Fibroblast of villous mesenchyme (primary cell): ENCODE measurements at regions not wholly inside any gene's neighbourhood (a gene's known extent, or its start where the extent isn't known, plus 50 kb on each side); places are given as distances from the start of the nearest gene placed in this dataset.

ENCODE experiments used
- DNase-seq: peaks from one replicate; pipeline ENCODE4 v3.0.0-alpha.2; 2010; ENCODE audit warnings: low read depth
- H3K4me3 ChIP-seq: 2 replicates; pipeline ENCODE4 v1.5.1; 2011; ENCODE audit warnings: low read depth, mild to moderate bottlenecking, low read length
- TF ChIP-seq, protein P1 (sequence below): IDR thresholded peaks from 2 replicates; pipeline ENCODE4 v1.5.1; 2012; ENCODE audit warnings: low read depth, mild to moderate bottlenecking, low read length; ENCODE audit not compliant: insufficient read depth

DNA sequence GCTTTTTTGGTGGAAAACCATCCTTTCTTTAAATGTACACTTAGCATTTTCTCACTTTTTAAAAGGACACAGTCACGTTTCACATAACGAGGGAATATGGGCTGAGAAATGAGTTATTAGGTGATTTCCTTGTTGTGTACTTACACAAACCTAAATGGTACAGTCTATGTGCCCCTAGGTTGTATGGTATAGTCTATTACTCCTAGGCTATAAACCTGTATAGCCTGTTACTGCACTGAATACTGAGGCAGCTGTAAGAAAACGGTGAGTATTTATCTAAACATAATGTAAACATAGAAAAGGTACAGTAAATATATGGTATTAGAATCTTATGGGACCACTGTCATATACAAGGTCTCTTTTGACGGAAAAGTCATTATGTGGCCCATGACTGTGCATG is 913.5 kb upstream of the GHITM start:
- H3K4me3 ChIP-seq = no peak overlapping the region
- TF ChIP-seq, protein P1, sequence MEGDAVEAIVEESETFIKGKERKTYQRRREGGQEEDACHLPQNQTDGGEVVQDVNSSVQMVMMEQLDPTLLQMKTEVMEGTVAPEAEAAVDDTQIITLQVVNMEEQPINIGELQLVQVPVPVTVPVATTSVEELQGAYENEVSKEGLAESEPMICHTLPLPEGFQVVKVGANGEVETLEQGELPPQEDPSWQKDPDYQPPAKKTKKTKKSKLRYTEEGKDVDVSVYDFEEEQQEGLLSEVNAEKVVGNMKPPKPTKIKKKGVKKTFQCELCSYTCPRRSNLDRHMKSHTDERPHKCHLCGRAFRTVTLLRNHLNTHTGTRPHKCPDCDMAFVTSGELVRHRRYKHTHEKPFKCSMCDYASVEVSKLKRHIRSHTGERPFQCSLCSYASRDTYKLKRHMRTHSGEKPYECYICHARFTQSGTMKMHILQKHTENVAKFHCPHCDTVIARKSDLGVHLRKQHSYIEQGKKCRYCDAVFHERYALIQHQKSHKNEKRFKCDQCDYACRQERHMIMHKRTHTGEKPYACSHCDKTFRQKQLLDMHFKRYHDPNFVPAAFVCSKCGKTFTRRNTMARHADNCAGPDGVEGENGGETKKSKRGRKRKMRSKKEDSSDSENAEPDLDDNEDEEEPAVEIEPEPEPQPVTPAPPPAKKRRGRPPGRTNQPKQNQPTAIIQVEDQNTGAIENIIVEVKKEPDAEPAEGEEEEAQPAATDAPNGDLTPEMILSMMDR = no peak
- DNase-seq = no peak

DNA sequence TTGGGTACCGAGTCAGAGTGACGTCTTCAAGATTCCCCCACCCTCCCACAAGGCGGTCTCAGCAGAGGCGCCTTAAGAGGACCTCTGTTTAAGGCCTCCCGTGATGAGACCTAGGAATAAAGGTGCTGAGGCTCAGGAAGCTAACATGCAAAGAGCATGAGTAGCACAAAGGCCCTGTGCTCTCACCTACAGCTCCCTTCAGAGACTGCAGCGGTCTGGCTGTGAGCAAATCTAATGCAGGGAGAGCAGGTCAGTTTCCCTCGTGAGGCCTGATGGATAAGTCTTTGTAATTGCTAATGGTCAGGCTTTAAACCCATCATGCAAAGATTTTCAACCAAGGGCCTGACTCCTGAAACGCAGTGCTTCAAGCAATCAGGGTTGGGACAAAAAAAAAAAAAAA is 909.3 kb upstream of the GHITM start:
- TF ChIP-seq, protein P1 = no peak

DNA sequence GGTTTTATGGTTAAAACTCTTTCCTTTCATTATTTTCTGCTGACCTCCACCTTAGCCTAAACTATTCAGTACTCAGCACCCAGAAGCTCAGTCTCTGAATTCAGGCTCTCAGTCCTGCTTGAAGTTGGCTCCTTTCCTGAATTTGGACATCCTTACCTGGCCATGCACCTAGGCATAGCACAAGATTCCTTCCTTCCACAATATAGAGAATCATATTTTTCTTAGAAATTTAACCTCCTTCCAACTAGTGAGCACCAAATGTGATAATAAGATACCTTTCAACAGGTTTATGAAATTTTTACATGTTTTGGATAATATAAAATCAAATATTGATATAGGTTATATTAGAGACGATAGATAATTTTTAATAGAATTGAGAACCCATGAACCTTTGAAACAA is 905.6 kb upstream of the GHITM start:
- TF ChIP-seq, protein P1 = no peak
- H3K4me3 ChIP-seq = no peak overlapping the region
- no peak for DNase-seq

More for the DNA sequence above, 909.3 kb upstream of the GHITM start:
- no peak overlapping the region for H3K4me3 ChIP-seq
- DNase-seq = no peak

DNA sequence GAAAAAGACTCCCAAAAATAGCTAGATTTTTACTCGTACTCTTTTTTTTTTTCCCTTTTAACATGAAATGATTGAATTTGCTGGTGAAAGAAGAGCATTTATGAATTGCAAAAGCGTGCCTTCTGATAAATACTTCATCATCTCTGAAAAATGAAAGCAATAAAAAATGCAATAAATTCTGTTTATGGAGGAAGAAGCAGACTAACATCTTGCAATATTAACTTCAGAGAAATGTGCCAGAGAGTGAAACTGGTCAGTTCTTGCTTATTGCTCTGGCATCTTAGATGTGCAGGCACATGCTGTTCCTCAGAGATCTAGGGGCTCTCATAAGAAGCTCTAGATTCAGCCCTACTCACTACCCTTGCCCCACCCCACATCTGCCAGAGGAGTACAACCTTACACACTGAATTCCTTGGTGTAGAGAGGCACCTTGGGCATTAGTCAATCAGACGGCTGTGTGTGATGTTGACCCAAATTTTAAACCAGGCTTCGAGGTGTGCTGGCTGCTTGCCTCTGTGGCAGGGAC is 891.1 kb upstream of the GHITM start:
- DNase-seq = no peak
- H3K4me3 ChIP-seq = no peak overlapping the region
- TF ChIP-seq, protein P1 = no peak

DNA sequence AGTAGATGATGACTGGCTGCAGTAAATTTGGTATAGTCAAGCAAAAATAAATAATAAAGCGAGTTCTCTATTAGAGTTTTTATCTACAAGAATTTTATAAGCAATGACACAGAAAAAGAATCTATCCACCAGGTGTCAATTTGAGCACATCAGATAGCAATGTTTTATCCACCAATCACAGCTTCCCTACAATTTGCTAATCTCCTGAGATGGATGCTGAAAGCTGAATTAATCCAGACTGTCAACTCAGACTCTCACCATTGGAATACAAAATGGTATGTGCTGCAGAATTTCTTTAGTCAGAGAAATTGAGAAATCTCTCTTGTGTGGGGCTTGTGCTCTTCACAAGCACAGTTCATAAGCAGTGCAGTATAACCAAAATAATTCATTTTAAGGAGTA is 888.9 kb upstream of the GHITM start:
- TF ChIP-seq, protein P1 = no peak

DNA sequence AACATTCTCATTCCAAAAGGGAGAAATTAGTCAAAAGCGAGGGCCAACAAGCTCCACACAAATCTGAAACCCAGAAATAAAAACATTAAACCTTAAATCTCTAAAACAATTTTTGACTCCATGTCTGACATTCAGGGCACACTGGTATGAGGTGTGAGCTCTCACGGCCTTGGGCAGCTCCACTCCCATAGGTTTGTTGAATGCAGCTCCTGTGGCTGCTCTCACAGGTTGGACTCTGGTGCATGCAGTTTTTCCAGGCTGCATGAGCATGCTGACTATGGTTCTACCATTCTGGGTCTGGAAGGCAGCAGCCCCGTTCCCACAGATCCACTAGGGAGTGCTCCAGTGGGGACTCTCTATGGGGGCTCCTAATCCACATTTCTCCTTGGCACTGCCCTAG is 887.1 kb upstream of the GHITM start:
- no peak for DNase-seq
- H3K4me3 ChIP-seq = no peak overlapping the region
- TF ChIP-seq, protein P1 = no peak

More for the DNA sequence above, 888.9 kb upstream of the GHITM start:
- no peak for DNase-seq
- H3K4me3 ChIP-seq = no peak overlapping the region

DNA sequence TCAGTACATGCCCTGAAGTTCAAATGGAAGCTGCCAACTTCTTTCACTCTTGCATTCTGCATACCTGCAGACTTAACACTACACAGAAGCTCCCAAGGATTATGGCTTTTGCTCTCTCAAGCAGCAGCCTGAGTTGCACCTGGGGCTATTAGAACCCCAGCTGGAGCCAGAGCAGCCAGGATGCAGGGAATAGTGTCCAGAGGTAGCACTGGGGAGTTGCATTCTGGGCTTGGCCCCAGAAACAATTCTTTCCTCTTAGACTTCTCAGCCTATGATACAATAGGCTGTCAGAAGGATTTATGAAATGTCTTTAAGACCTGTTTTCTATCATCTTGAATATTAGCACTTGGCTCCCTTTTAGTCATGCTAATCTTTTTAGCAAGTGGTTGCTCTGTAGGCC is 886.7 kb upstream of the GHITM start:
- no peak for DNase-seq
- H3K4me3 ChIP-seq = no peak overlapping the region
- TF ChIP-seq, protein P1 = no peak
